ENCODE measurements at regions not wholly inside any gene's neighbourhood (a gene's known extent, or its start where the extent isn't known, plus 50 kb on each side); places are given as distances from the start of the nearest gene placed in this dataset.

DNA sequence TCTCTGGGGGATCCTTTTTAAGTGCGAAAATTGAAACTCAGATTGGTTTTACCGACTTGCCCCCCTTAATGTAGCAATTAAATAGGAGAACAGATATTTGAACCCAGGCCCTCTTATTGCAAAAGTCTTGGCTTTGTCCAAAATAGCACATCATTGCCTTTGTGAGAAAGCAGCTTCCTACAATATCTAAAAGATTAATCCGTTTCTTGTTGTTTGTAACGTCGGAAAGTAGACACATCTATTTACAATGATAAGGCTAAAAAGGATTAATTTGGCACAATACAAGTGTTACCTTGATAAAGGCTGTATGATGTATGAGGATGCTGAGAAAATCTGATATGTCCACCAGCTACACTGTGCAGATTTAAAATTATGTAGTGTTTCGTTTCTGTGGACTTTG is 108.7 kb upstream of the SLC10A2 start:
- Mint-ChIP-seq H3K27me3 (ENCODE audit: insufficient read depth) (no peaks in the 10 kb centered on the region), H3K27ac (no peak overlapping the region), H3K4me1 (ENCODE audit: low read depth) (no peaks in the 10 kb centered on the region), H3K9me3 (peaks cover 54% of the 10 kb centered on the region), H3K4me3 (no peak overlapping the region), H3K36me3 (ENCODE audit: low read depth) (no peaks in the 10 kb centered on the region)
- no peak for DNase-seq
- TF ChIP-seq, protein P1, sequence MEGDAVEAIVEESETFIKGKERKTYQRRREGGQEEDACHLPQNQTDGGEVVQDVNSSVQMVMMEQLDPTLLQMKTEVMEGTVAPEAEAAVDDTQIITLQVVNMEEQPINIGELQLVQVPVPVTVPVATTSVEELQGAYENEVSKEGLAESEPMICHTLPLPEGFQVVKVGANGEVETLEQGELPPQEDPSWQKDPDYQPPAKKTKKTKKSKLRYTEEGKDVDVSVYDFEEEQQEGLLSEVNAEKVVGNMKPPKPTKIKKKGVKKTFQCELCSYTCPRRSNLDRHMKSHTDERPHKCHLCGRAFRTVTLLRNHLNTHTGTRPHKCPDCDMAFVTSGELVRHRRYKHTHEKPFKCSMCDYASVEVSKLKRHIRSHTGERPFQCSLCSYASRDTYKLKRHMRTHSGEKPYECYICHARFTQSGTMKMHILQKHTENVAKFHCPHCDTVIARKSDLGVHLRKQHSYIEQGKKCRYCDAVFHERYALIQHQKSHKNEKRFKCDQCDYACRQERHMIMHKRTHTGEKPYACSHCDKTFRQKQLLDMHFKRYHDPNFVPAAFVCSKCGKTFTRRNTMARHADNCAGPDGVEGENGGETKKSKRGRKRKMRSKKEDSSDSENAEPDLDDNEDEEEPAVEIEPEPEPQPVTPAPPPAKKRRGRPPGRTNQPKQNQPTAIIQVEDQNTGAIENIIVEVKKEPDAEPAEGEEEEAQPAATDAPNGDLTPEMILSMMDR (IDR thresholded peaks at IDR 0.05): no peak

DNA sequence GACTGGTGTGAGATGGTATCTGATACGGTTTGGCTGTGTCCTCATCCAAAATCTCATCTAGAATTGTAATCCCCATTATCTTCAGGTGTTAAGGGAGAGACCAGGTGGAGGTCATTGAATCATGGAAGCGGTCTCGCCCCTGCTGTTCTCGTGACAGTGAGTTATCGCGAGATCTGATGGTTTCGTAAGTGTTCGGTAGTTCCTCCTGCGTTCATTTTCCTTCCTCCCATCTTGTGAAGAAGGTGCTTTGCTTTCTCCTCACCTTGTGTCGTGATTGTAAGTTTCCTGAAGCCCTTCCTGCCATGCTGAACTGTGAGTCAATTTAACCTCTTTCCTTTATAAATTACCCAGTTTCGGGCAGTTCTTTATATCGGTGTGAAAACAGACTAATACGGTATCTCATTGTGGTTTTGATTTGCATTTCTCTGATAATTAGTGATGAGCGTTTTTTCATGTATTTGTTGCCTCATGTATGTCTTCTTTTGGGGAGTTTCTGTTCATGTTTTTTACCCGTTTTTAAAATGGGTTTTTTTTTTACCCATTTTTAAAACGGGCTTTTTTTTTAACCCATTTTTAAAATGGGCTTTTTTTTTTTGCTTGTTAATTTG is 102.8 kb upstream of the SLC10A2 start:
- Mint-ChIP-seq H3K27me3 (ENCODE audit: insufficient read depth) (peaks cover 1% of the 10 kb centered on the region; the same call in 1 of the 2 replicates), H3K27ac (no peak overlapping the region), H3K9me3 (peaks cover 64% of the 10 kb centered on the region), H3K36me3 (ENCODE audit: low read depth) (peaks cover 4% of the 10 kb centered on the region; the same call in 1 of the 2 replicates), H3K4me3 (no peak overlapping the region), H3K4me1 (ENCODE audit: low read depth) (no peaks in the 10 kb centered on the region)
- TF ChIP-seq, protein P1 (IDR thresholded peaks at IDR 0.05): no peak
- DNase-seq: no peak

DNA sequence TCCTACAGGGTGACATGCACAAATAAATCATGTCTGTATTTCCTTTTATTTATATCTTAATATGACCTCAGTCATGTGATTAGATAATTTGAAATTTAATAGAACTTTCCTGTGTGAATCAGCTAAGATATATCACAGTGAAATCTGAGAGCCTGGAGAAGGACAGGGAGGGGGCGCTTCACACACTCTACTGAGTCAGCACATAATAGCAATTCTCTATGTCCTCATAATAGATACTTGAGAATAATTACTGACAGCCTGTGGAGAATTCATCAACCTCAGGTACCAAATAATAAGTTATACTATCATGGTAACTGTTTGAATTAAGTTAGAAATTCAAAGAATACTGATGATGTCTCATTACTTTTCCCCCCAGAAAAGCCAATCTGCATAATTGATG is 98.0 kb upstream of the SLC10A2 start:
- no peak for DNase-seq
- Mint-ChIP-seq H3K36me3 (ENCODE audit: low read depth) (peaks cover 4% of the 10 kb centered on the region; the same call in 1 of the 2 replicates), H3K27me3 (ENCODE audit: insufficient read depth) (peaks cover 5% of the 10 kb centered on the region; the same call in 1 of the 2 replicates), H3K4me3 (no peak overlapping the region), H3K9me3 (peaks cover 56% of the 10 kb centered on the region), H3K4me1 (ENCODE audit: low read depth) (no peaks in the 10 kb centered on the region), H3K27ac (no peak overlapping the region)
- TF ChIP-seq, protein P1 (IDR thresholded peaks at IDR 0.05): no peak

DNA sequence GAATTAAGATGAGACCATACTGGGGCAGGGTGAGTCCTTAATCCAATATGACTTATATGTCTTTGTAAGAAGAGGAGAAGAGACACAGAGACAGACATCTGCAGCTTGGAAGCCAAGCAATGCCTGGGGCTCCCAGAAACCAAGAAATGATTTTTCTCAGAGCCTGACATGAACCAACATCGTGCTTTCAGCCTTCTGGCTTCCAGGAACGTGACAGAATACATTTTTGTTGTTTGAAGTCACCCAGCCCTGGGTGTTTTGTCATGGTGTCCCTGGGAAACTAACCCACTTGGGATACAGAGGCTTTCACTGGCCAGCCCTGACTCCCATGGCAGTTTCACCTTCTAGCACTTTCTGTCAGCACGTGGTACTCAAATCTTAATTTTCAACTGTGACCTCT is 95.3 kb upstream of the SLC10A2 start:
- H3K27me3 Mint-ChIP-seq (ENCODE audit: insufficient read depth): peaks cover 5% of the 10 kb centered on the region; the same call in 1 of the 2 replicates
- no peak for DNase-seq
- H3K9me3 Mint-ChIP-seq: peaks cover 50% of the 10 kb centered on the region
- H3K27ac Mint-ChIP-seq: no peak overlapping the region
- no peaks in the 10 kb centered on the region; the same call in 1 of the 2 replicates for H3K36me3 Mint-ChIP-seq (ENCODE audit: low read depth)
- no peak overlapping the region for H3K4me3 Mint-ChIP-seq
- H3K4me1 Mint-ChIP-seq (ENCODE audit: low read depth): no peaks in the 10 kb centered on the region
- TF ChIP-seq, protein P1 (IDR thresholded peaks at IDR 0.05): no peak

DNA sequence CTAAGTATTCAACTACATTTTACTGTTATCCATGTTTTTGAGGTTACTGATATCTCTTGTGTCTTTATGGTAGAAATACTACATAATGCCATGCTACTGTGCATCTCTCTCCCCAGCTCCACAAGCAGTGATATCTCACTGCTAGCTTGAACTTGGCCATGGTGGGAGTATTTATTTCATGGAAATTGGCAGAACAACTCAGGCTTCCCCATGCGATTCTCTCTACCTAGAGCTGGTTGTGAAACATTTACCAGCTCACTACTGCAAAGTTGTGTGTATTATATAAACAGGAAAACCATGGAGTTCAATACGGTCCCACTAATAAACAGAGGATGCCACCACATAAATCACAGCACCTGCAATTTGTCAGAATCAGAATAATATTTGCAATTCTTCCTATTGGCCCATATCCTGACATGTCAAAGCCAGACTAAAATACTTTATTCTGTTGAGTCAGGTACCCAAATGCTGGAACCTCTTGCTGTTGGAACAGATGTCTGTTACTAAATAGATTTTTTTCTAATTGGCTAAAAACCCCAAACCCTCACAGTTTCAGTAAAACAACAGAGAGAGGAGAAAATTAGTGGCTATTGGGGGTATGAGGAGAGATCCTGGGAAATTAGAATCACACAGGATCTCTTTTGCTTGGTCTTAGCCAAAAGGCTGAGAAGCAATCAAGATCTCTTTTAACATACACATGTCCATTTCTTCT is 91.4 kb upstream of the SLC10A2 start:
- TF ChIP-seq, protein P1 (IDR thresholded peaks at IDR 0.05): no peak
- H3K27ac Mint-ChIP-seq: no peak overlapping the region
- H3K36me3 Mint-ChIP-seq (ENCODE audit: low read depth): no peaks in the 10 kb centered on the region
- no peak for DNase-seq
- H3K9me3 Mint-ChIP-seq: peaks cover 50% of the 10 kb centered on the region
- 0 out of 2 replicates have a peak, but pooled peaks cover 3% of the 10 kb centered on the region for H3K27me3 Mint-ChIP-seq (ENCODE audit: insufficient read depth)
- no peaks in the 10 kb centered on the region for H3K4me1 Mint-ChIP-seq (ENCODE audit: low read depth)
- H3K4me3 Mint-ChIP-seq: no peak overlapping the region
